Activated T-helper 1 cell treated with anti-CD3 and anti-CD28 coated beads, Interleukin-12 subunit alpha, Interleukin-12 subunit beta, Interleukin-2, Interleukin-4 antibody, amounts not matched to agents 30 ng/mL and 10 ng/mL and 1 ng/mL, durations not matched to agents 14 hours and 24 hours and 36 hours (primary cell): ENCODE measurements at regions not wholly inside any gene's neighbourhood (a gene's known extent, or its start where the extent isn't known, plus 50 kb on each side); places are given as distances from the start of the nearest gene placed in this dataset.

Experiments
- DNase-seq: peaks from one replicate; pipeline ENCODE4 v3.0.0; 2021; ENCODE audit warnings: low spot score
- H3K27ac Mint-ChIP-seq: one replicate; pipeline ENCODE4 v1.8.0; 2021; ENCODE audit warnings: mild to moderate bottlenecking, mixed read lengths
- H3K27me3 Mint-ChIP-seq: one replicate; pipeline ENCODE4 v1.8.0; 2022; ENCODE audit warnings: mild to moderate bottlenecking, moderate library complexity, mixed read lengths; ENCODE audit not compliant: insufficient read depth
- H3K36me3 Mint-ChIP-seq: one replicate; pipeline ENCODE4 v1.8.0; 2021; ENCODE audit warnings: low read depth, mixed read lengths
- H3K4me1 Mint-ChIP-seq: one replicate; pipeline ENCODE4 v1.8.0; 2021; ENCODE audit warnings: low read depth, mixed read lengths
- H3K4me3 Mint-ChIP-seq: one replicate; pipeline ENCODE4 v1.8.0; 2021; ENCODE audit warnings: mild to moderate bottlenecking, moderate library complexity, mixed read lengths
- H3K9me3 Mint-ChIP-seq: one replicate; pipeline ENCODE4 v1.8.0; 2021; ENCODE audit warnings: mixed read lengths
- intact Hi-C: fragments of 100-400 bp; cut with micrococcal nuclease; formaldehyde crosslinking; loops from one replicate; pipeline ENCODE4 v1.15.1; 2024

- Mint-ChIP-seq H3K27me3 (no peaks in the 10 kb centered on the region), H3K4me1 (no peaks in the 10 kb centered on the region), H3K27ac (no peak overlapping the region), H3K9me3 (peaks cover 8% of the 10 kb centered on the region), H3K4me3 (no peak overlapping the region), H3K36me3 (no peaks in the 10 kb centered on the region)
- intact Hi-C loops, result no loop called here
- DNase-seq, result no peak
Measured at GRCh38 chr21:25005388-25005787, 601.9 kb downstream of the MRPL39 start.

GRCh38 chr21:25002676-25003075, 604.6 kb downstream of the MRPL39 start:
- H3K4me1 Mint-ChIP-seq, result no peaks in the 10 kb centered on the region
- intact Hi-C loops, result no loop called here

GRCh38 chr21:24995216-24995615, 612.1 kb downstream of the MRPL39 start:
- Mint-ChIP-seq H3K9me3 (peaks cover 5% of the 10 kb centered on the region), H3K27ac (no peak overlapping the region), H3K27me3 (no peaks in the 10 kb centered on the region), H3K4me1 (no peaks in the 10 kb centered on the region), H3K4me3 (no peak overlapping the region), H3K36me3 (no peaks in the 10 kb centered on the region)
- intact Hi-C loops, result no loop called here
- no peak for DNase-seq

More at GRCh38 chr21:25002676-25003075, 604.6 kb downstream of the MRPL39 start:
- DNase-seq, result no peak
- peaks cover 8% of the 10 kb centered on the region for H3K9me3 Mint-ChIP-seq
- no peaks in the 10 kb centered on the region for H3K27me3 Mint-ChIP-seq
- H3K27ac Mint-ChIP-seq, result no peak overlapping the region
- H3K36me3 Mint-ChIP-seq, result no peaks in the 10 kb centered on the region
- no peak overlapping the region for H3K4me3 Mint-ChIP-seq

- no peaks in the 10 kb centered on the region for H3K36me3 Mint-ChIP-seq
- no peaks in the 10 kb centered on the region for H3K27me3 Mint-ChIP-seq
- intact Hi-C loops, result no loop called here
- DNase-seq, result no peak
- no peak overlapping the region for H3K4me3 Mint-ChIP-seq
- H3K4me1 Mint-ChIP-seq, result no peaks in the 10 kb centered on the region
- H3K27ac Mint-ChIP-seq, result no peak overlapping the region
- H3K9me3 Mint-ChIP-seq, result peaks cover 5% of the 10 kb centered on the region
Measured at GRCh38 chr21:24994717-24995116, 612.6 kb downstream of the MRPL39 start.

- DNase-seq, result no peak
- Mint-ChIP-seq H3K4me3 (no peak overlapping the region), H3K4me1 (no peaks in the 10 kb centered on the region), H3K27ac (no peak overlapping the region), H3K27me3 (no peaks in the 10 kb centered on the region), H3K9me3 (no peaks in the 10 kb centered on the region), H3K36me3 (no peaks in the 10 kb centered on the region)
- intact Hi-C loops, result no loop called here
Measured at GRCh38 chr21:24989516-24989915, 617.8 kb downstream of the MRPL39 start.

GRCh38 chr21:24988941-24989340, 618.3 kb downstream of the MRPL39 start:
- Mint-ChIP-seq H3K9me3 (no peaks in the 10 kb centered on the region), H3K27me3 (no peaks in the 10 kb centered on the region), H3K36me3 (no peaks in the 10 kb centered on the region), H3K27ac (no peak overlapping the region), H3K4me1 (no peaks in the 10 kb centered on the region), H3K4me3 (no peak overlapping the region)
- intact Hi-C loops, result no loop called here
- no peak for DNase-seq

GRCh38 chr21:24976238-24976637, 631.0 kb downstream of the MRPL39 start:
- intact Hi-C loops, result no loop called here
- no peaks in the 10 kb centered on the region for H3K4me1 Mint-ChIP-seq
- H3K27me3 Mint-ChIP-seq, result no peaks in the 10 kb centered on the region
- no peaks in the 10 kb centered on the region for H3K36me3 Mint-ChIP-seq
- no peak overlapping the region for H3K4me3 Mint-ChIP-seq
- no peak overlapping the region for H3K27ac Mint-ChIP-seq
- no peak for DNase-seq
- peaks cover 12% of the 10 kb centered on the region for H3K9me3 Mint-ChIP-seq

GRCh38 chr21:24969068-24969467, 638.2 kb downstream of the MRPL39 start:
- intact Hi-C loops, result no loop called here

GRCh38 chr21:24955275-24955961, 651.9 kb downstream of the MRPL39 start:
- DNase-seq, result no peak
- Mint-ChIP-seq H3K27ac (no peak overlapping the region), H3K36me3 (no peaks in the 10 kb centered on the region), H3K4me1 (no peaks in the 10 kb centered on the region), H3K9me3 (peaks cover 3% of the 10 kb centered on the region), H3K4me3 (no peak overlapping the region), H3K27me3 (no peaks in the 10 kb centered on the region)
- intact Hi-C loops, result no loop called here

More at GRCh38 chr21:24969068-24969467, 638.2 kb downstream of the MRPL39 start:
- no peaks in the 10 kb centered on the region for H3K27me3 Mint-ChIP-seq
- H3K4me1 Mint-ChIP-seq, result no peaks in the 10 kb centered on the region
- no peak for DNase-seq
- H3K36me3 Mint-ChIP-seq, result no peaks in the 10 kb centered on the region
- H3K9me3 Mint-ChIP-seq, result peaks cover 13% of the 10 kb centered on the region
- no peak overlapping the region for H3K4me3 Mint-ChIP-seq
- H3K27ac Mint-ChIP-seq, result no peak overlapping the region

- intact Hi-C loops, result no loop called here
- Mint-ChIP-seq H3K27ac (no peak overlapping the region), H3K9me3 (peaks cover 3% of the 10 kb centered on the region), H3K27me3 (no peaks in the 10 kb centered on the region), H3K4me3 (no peak overlapping the region), H3K36me3 (no peaks in the 10 kb centered on the region), H3K4me1 (no peaks in the 10 kb centered on the region)
- no peak for DNase-seq
Measured at GRCh38 chr21:24948186-24948585, 659.1 kb downstream of the MRPL39 start.

GRCh38 chr21:24945910-24946309, 661.4 kb downstream of the MRPL39 start:
- Mint-ChIP-seq H3K4me3 (no peak overlapping the region), H3K36me3 (no peaks in the 10 kb centered on the region), H3K9me3 (no peaks in the 10 kb centered on the region), H3K4me1 (no peaks in the 10 kb centered on the region), H3K27me3 (no peaks in the 10 kb centered on the region), H3K27ac (no peak overlapping the region)
- intact Hi-C loops, result no loop called here
- no peak for DNase-seq

- Mint-ChIP-seq H3K36me3 (no peaks in the 10 kb centered on the region), H3K4me1 (no peaks in the 10 kb centered on the region), H3K4me3 (no peak overlapping the region), H3K27me3 (no peaks in the 10 kb centered on the region), H3K27ac (no peak overlapping the region), H3K9me3 (no peaks in the 10 kb centered on the region)
- intact Hi-C loops, result no loop called here
- no peak for DNase-seq
Measured at GRCh38 chr21:24941316-24942185, 665.7 kb downstream of the MRPL39 start.

GRCh38 chr21:24939291-24939690, 668.0 kb downstream of the MRPL39 start:
- no peaks in the 10 kb centered on the region for H3K4me1 Mint-ChIP-seq
- H3K36me3 Mint-ChIP-seq, result no peaks in the 10 kb centered on the region
- no peak for DNase-seq
- intact Hi-C loops, result no loop called here
- H3K9me3 Mint-ChIP-seq, result no peaks in the 10 kb centered on the region
- no peak overlapping the region for H3K27ac Mint-ChIP-seq
- no peak overlapping the region for H3K4me3 Mint-ChIP-seq
- no peaks in the 10 kb centered on the region for H3K27me3 Mint-ChIP-seq
